GM19455 (cell line): ENCODE measurements at regions not wholly inside any gene's neighbourhood (a gene's known extent, or its start where the extent isn't known, plus 50 kb on each side); places are given as distances from the start of the nearest gene placed in this dataset.

ENCODE experiments used
- ATAC-seq: cut with Tn5 transposase; IDR thresholded peaks from one replicate; pipeline ENCODE4 v1.9.1; 2021; ENCODE audit not compliant: unreplicated experiment

- no peak for ATAC-seq
Observed at GRCh38 chr7:41633690-41634089, 69.2 kb downstream of the INHBA start.

DNA sequence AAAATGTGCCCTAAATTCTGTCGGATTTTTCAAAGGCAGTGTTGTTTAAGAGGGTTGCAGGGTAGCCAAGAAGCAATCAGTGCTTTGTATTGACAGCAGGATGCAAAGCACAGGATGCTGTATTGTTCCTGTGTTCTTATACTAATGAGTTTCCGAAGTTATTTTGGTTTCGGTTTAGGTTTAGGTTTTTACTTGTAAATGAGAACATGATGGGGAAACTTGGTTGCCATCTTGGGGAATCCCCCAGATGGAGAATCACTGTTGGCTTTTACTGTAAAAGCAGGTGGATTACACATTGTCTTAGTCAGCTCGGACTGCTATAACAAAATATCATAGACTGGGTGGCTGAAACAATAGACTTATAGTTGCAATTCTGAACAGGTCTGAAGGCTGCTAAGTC lies 72.1 kb downstream of the INHBA start:
- peak; percentile 73 for ATAC-seq

- ATAC-seq: no peak
Observed at GRCh38 chr7:41629711-41630111, 73.2 kb downstream of the INHBA start.

DNA sequence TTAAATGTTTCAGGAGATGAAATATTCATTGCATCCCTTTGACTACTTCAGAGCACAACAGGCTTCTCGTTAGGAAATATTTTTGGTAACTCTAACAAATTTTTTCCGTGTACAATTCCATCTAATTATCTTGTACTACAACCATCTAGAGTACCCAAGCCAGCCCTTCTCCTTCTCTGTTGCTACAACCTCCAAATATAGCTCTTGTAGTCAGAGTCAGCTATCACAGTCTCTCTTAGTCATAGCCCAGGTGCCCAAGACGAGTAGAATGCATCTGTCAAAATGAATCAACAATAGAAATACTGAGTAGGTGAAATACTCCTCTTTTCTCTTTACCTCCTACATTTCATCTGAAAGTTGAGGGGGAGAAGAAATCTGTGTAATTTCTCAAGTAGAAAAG lies 74.0 kb downstream of the INHBA start:
- no peak for ATAC-seq

DNA sequence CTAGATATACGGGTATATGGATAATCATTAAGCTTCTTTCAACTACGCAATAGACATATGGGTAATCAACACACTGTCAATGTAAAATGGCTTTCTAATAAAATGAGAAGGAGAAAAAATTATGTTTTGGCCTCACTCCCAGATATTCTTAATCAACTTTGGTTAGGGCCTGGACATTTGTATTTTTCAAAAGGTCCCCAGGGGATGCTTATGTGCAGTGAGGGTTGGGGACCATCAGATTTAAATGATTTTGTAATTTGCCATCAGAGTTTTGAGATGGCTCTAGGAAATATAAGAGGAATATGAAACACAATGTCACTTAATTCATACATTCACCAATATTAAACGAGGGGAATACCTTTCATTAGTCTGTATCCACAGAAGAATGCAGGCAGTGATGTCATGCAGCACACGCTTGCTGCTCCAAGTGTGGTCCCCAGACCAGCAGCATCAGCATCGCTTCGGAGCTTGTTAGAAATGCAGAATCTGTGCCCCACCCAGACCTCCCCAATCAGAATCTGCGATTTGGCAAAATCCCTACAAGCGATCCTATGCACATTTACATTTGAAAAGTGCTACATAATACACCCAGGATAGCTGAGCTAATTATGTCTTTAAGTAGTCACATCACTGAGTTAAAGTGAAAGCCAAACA lies 75.1 kb downstream of the INHBA start:
- no peak for ATAC-seq

DNA sequence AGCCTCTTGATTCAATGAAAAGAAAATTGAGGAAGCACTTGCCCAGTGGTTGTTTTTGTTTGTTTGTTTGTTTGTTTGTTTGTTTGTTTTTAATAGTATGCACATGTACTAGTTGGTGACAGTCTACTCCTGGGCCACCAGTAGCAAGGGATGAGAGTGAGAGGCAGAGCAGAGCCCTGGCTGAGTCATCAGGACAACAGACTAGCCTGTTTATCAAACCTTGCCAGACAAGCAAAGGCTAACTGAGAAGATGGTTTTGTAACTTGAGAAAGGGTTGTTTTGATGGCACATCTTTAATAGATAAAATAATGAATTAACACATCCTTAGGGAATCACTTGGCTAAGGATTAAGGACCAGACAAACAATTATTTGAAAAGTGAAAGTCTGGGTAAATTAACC lies 78.1 kb downstream of the INHBA start:
- ATAC-seq: no peak

DNA sequence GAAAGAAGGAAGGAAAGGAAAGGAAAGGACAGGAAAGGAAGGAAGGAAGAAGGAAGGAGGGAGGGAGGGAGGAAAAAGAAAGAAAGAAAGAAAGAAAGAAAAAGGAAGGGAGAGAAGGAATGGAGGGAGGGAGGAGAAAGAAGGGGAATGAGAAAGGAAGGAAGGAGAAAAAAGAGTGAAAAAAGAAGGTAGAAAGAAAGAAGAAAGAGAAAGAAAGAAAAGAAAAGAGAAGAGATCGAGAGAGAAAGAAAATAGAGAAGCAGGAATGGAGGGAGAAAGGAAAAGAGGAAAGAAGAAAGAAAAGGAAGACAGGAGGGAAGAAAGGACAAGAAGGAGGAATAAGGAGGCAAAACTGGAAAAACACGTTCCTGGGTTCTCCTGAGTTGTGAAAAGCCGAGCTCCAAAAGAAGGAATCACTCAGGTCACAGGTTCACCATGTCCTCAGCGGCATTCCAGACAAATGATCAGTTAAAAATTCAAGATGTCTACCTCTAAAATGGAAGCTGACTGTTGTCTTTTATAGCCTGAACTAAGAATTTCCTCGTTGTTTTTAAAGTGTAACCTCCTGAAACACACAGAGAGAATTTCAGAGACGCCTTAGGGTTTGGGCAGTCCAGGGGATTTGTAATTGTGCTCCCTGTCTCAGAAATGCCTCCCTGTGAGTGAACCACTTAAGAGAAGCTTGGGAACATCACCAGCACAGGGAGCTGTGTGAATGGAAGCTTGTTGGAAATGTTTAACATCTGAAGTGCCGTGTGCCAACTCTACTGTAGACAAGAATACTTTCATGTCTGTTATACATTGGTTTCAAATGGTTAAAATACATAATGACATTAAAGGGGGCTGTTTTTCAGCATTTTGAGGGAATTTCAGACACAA lies 80.7 kb downstream of the INHBA start:
- no peak for ATAC-seq

DNA sequence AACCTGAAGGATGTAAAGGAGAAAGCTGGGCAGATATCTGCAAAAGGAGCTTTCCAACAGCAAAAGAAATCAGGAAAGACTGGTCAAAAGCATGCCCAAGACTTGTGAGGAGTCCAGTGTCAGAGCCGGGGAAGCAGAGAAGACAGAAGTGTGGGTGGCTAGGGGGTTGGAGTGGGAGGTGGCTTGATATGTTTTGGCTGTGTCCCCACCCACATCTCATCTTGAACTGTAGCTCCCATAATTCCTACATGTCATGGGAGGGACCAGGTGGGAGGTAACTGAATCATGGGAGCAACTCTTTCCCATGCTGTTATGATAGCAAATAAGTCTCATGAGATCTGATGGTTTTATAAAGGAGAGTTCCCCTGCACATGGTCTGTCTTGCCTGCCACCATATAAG lies 84.9 kb downstream of the INHBA start:
- no peak for ATAC-seq

DNA sequence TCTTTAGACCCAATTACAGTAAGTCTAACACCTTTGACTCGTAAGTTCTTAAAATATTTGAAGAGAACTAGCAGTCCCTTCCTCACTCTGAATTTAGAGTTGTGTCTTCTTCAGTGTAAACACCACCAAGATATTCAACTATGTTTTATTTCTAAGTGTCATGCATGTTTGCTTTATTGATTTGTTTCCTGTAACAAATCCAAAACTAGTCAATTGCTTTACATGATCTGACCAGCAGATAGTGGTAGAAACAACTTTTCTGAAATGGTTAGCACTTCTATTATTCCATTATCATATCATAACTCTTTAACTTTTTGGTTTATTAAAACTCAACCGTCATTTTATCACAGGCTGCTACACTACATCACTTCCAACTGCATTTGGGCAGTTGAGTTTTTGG lies 90.1 kb downstream of the INHBA start:
- ATAC-seq: no peak

DNA sequence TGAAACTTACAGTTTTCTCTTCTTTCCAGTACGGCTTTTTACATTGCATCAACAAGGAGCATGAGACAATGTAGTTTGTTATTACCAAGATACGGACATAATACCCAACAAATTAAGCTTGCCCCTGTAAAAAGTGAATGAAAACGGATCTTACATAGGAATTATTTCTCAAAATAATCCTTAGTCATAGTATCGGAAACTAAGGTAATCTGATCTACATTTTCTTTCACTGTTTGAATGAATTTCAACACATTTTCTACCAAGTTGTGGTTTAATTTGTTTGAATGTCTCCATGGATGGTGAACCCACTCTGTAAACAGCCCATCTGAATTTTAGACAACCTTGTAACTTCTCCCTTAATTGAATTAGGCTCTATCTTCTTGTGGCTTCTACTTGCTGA lies 90.5 kb downstream of the INHBA start:
- no peak for ATAC-seq

GRCh38 chr7:41608447-41608846 lies 94.4 kb downstream of the INHBA start:
- no peak for ATAC-seq

DNA sequence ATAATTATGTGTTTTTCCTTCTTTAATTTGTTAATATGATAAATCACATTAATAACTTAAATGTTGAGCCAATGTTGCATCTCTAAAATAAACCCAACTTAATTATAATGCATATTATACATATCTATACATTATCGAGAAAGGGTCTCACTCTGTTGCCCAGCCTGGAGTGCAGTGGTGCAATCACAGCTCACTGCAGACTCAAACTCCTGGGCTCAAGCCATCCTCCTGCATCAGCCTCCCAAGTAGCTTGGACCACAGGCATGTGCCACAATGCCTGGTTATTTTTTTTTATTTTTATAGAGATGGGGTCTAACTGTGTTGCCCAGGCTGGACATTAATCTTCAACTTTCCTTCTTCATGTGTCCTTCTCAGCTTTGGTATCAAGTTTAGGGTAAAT lies 98.9 kb downstream of the INHBA start:
- ATAC-seq: no peak

GRCh38 chr7:41599760-41600159 lies 103.1 kb downstream of the INHBA start:
- no peak for ATAC-seq

DNA sequence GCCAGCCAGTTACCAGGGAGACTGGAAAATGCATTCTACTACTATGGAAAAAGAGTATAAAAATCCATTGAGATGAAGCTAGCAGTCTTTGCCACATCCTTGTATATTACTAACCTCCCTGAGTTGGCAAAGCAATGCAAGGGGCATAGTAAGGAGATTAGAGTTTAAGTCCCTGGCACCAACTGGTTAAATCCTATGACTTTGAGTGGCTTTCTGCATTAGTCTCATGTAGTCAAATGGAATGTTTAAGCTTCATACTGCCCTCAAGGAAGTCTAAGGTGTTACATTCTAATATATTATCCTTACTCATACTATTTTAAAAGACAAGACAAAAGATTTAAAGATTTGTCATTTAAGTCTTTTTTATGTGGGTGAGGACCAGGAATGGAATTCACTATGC lies 110.1 kb downstream of the INHBA start:
- no peak for ATAC-seq

- no peak for ATAC-seq
Observed at GRCh38 chr7:41592236-41592635, 110.7 kb downstream of the INHBA start.

- no peak for ATAC-seq
Observed at GRCh38 chr7:41590986-41591385, 111.9 kb downstream of the INHBA start.

DNA sequence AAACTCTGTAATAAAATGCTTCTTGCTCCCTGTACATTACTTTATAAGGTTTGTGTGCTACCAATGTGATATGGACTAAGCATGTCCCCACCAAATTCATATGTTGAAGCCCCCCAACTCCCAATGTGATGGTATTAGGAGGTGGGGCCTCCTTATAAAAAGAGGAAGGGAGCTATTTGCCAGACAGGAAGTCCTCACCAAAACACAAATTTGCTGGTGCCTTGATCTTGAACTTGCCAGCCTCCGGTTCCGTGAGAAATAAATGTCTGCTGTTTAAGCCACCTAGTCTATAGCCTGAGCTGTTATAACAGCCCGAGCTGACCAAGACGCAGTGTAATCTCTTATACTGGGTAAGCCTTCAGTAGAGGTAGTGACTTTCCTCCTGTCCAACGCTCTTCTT lies 114.5 kb downstream of the INHBA start:
- no peak for ATAC-seq

- ATAC-seq: no peak
Observed at GRCh38 chr7:41586931-41587640, 115.8 kb downstream of the INHBA start.

GRCh38 chr7:41584746-41585145 lies 118.1 kb downstream of the INHBA start:
- ATAC-seq: no peak

- no peak for ATAC-seq
Observed at GRCh38 chr7:41582116-41582515, 120.8 kb downstream of the INHBA start.

GRCh38 chr7:41581041-41581440 lies 121.8 kb downstream of the INHBA start:
- ATAC-seq: no peak
